Chondrocyte (in vitro differentiated cells): ENCODE measurements at regions not wholly inside any gene's neighbourhood (a gene's known extent, or its start where the extent isn't known, plus 50 kb on each side); places are given as distances from the start of the nearest gene placed in this dataset.
A peak's percentile ranks its signal among the peaks of the same experiment; 100 is the strongest.

Experiments used
- DNase-seq: peaks from one replicate; pipeline ENCODE4 v3.0.0; 2021; ENCODE audit warnings: mixed read lengths, low spot score
- H3K27ac Mint-ChIP-seq: one replicate; pipeline ENCODE4 v1.8.0; 2021; ENCODE audit warnings: mild to moderate bottlenecking, moderate library complexity, mixed read lengths; ENCODE audit not compliant: unreplicated experiment
- H3K27me3 Mint-ChIP-seq: 2 replicates; pipeline ENCODE4 v1.8.0; 2021; ENCODE audit warnings: low read depth, mixed read lengths
- H3K36me3 Mint-ChIP-seq: 2 replicates; pipeline ENCODE4 v1.8.0; 2021; ENCODE audit warnings: low read depth, mixed read lengths
- H3K4me1 Mint-ChIP-seq: 2 replicates; pipeline ENCODE4 v1.8.0; 2021; ENCODE audit warnings: low read depth, mild to moderate bottlenecking, mixed read lengths
- H3K4me3 Mint-ChIP-seq: one replicate; pipeline ENCODE4 v1.8.0; 2021; ENCODE audit warnings: mild to moderate bottlenecking, moderate library complexity, mixed read lengths; ENCODE audit not compliant: unreplicated experiment
- H3K9me3 Mint-ChIP-seq: 2 replicates; pipeline ENCODE4 v1.8.0; 2021; ENCODE audit warnings: low read depth, mixed read lengths
- TF ChIP-seq, protein P1 (sequence below): fragments of 200-600 bp; sonication (generic); IDR thresholded peaks from 2 replicates; pipeline ENCODE4 v1.5.0; 2021; ENCODE audit warnings: antibody characterized with exemption, mild to moderate bottlenecking, moderate library complexity

DNA sequence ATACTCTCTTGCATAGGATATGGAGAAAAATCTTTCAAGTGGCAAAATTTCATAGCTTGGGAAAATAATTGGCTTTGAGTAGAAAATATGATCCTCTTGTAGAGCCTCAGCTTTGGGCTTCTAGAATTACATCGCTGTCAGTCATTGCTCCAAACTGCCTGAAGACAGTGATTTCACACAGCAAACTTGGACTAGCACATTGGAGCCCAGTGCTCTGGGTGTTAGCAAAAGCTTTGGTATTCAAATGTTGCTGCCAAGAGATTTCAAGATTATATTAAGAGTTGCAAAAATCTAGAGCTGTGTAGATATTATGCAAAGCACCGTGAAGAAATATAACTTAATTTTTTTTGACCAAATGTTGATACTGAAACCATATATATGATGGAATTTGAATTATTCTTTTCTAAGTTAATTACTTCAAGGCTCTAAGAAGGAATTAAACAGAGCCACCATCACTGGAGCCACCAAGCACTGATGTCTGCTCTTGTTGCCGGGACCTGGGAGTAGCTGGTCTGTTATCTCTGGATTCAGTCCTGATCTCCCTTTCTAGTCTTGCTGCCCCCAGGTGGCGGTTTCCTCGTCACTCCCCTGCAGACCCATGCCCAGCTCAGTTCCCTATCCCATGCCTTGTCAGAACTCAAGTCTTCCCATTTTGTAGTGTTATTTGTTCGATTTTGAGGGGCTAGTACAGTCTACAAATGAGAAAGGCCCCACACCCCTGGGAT is 260.7 kb upstream of the SFRP2 start:
- Mint-ChIP-seq H3K4me1 (peaks cover 46% of the 10 kb centered on the region), H3K4me3 (peak overlapping the region; percentile 47), H3K27ac (peak overlapping the region; percentile 97), H3K36me3 (peaks cover 24% of the 10 kb centered on the region), H3K27me3 (no peaks in the 10 kb centered on the region), H3K9me3 (peaks cover 33% of the 10 kb centered on the region)
- no peak for DNase-seq
- TF ChIP-seq, protein P1, sequence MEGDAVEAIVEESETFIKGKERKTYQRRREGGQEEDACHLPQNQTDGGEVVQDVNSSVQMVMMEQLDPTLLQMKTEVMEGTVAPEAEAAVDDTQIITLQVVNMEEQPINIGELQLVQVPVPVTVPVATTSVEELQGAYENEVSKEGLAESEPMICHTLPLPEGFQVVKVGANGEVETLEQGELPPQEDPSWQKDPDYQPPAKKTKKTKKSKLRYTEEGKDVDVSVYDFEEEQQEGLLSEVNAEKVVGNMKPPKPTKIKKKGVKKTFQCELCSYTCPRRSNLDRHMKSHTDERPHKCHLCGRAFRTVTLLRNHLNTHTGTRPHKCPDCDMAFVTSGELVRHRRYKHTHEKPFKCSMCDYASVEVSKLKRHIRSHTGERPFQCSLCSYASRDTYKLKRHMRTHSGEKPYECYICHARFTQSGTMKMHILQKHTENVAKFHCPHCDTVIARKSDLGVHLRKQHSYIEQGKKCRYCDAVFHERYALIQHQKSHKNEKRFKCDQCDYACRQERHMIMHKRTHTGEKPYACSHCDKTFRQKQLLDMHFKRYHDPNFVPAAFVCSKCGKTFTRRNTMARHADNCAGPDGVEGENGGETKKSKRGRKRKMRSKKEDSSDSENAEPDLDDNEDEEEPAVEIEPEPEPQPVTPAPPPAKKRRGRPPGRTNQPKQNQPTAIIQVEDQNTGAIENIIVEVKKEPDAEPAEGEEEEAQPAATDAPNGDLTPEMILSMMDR = peak; percentile 71

GRCh38 chr4:154047733-154048132 is 258.9 kb upstream of the SFRP2 start:
- H3K9me3 Mint-ChIP-seq = peaks cover 16% of the 10 kb centered on the region
- DNase-seq = no peak
- TF ChIP-seq, protein P1 = no peak
- H3K27me3 Mint-ChIP-seq = no peaks in the 10 kb centered on the region
- no peak overlapping the region for H3K4me3 Mint-ChIP-seq
- peaks cover 12% of the 10 kb centered on the region for H3K36me3 Mint-ChIP-seq
- H3K27ac Mint-ChIP-seq = no peak overlapping the region
- H3K4me1 Mint-ChIP-seq = peaks cover 50% of the 10 kb centered on the region

DNA sequence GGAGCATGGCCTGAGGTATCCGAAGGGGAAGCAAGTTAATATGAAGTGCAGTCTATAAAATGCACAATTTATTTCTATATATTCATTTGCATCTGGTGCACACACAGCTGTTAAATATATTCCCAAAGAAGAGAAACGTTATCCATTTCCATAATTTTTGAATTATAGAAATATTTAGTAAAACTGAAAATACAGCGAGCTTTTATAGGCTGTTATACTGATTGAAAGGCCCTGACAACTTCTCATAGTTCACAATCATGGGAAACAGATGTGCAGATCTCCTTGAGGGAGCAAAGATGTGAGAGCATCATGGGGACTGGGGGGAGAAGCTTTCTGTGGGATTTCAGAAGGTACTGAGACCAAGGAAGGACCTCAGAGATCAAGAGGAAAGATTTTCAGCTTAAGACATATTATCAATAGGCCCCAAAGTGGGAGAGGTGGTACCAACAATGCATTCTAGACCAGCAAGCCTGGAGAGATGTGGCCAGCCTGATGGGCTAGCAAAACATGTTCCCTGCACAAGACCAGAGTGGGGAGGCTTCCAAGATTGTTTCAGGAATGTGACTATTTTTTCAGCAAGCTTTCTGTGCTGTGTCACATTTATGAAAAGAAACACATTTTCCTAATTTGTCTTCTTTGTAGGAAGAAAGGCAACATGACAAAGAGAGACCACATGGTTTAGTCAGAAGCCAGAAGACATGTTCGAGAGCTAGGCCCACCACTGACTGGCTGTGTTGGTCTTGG is 256.0 kb upstream of the SFRP2 start:
- Mint-ChIP-seq H3K4me3 (no peak overlapping the region), H3K4me1 (peaks cover 62% of the 10 kb centered on the region)

DNA sequence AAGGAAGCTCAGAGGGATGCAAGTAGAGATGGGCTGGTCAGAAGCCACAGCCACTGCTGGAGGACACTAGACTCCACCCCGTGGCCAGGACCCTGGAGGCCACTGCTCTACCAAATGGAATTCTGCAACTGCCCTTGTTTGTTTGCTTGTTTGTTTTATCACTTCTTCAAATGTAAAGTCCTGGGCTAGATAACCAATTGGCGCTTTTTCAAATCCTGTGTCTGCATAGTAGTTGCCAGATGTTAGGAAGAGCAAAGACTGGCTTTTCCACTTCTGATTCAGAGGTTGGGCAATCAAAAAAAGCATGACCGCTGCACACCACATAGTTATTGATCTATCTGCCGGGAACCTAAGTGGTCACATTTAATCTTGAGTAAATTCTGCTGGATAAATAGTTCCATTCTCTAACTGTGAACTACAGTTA is 255.2 kb upstream of the SFRP2 start:
- no peak overlapping the region for H3K27ac Mint-ChIP-seq
- H3K27me3 Mint-ChIP-seq = no peaks in the 10 kb centered on the region
- H3K36me3 Mint-ChIP-seq = peaks cover 8% of the 10 kb centered on the region
- peaks cover 6% of the 10 kb centered on the region for H3K9me3 Mint-ChIP-seq
- TF ChIP-seq, protein P1 = no peak
- peaks cover 62% of the 10 kb centered on the region for H3K4me1 Mint-ChIP-seq
- H3K4me3 Mint-ChIP-seq = no peak overlapping the region
- no peak for DNase-seq

More for the DNA sequence above, 256.0 kb upstream of the SFRP2 start:
- peak overlapping the region; percentile 78 for H3K27ac Mint-ChIP-seq
- TF ChIP-seq, protein P1 = no peak
- peaks cover 8% of the 10 kb centered on the region for H3K36me3 Mint-ChIP-seq
- H3K27me3 Mint-ChIP-seq = no peaks in the 10 kb centered on the region
- no peak for DNase-seq
- H3K9me3 Mint-ChIP-seq = peaks cover 6% of the 10 kb centered on the region

GRCh38 chr4:154041640-154042039 is 252.8 kb upstream of the SFRP2 start:
- Mint-ChIP-seq H3K4me1 (peaks cover 66% of the 10 kb centered on the region), H3K27me3 (no peaks in the 10 kb centered on the region), H3K27ac (no peak overlapping the region), H3K4me3 (no peak overlapping the region), H3K9me3 (peaks cover under 1% of the 10 kb centered on the region), H3K36me3 (peaks cover 5% of the 10 kb centered on the region)
- TF ChIP-seq, protein P1 = no peak
- DNase-seq = no peak
